Lower lobe of right lung (tissue), 2 donors: ENCODE measurements at regions not wholly inside any gene's neighbourhood (a gene's known extent, or its start where the extent isn't known, plus 50 kb on each side); places are given as distances from the start of the nearest gene placed in this dataset.
"Not testable (repeated sequence)": the region's sequence is repeated elsewhere in the genome, so short reads cannot be mapped to it uniquely, and the experiment has no call there.

Experiments used
- ATAC-seq, 2 donors: fragments of 200-7000 bp; cut with Tn5 transposase; one replicate each; pipeline ENCODE4 v1.9.1; 2020 to 2022; ENCODE audit warnings: mild to moderate bottlenecking in 2 of 2, moderate library complexity in 2 of 2
- DNase-seq: peaks from one replicate; pipeline ENCODE4 v3.0.0-alpha.2; 2020
- H3K27ac ChIP-seq: fragments of 200-600 bp; one replicate; pipeline ENCODE4 v1.8.0; 2022
- H3K27me3 ChIP-seq: fragments of 200-600 bp; one replicate; pipeline ENCODE4 v1.8.0; 2022; ENCODE audit warnings: low read depth
- H3K36me3 ChIP-seq: fragments of 200-600 bp; one replicate; pipeline ENCODE4 v1.8.0; 2022; ENCODE audit warnings: mild to moderate bottlenecking
- H3K4me1 ChIP-seq: fragments of 200-600 bp; one replicate; pipeline ENCODE4 v1.8.0; 2022
- H3K4me3 ChIP-seq: fragments of 200-600 bp; one replicate; pipeline ENCODE4 v1.8.0; 2022; ENCODE audit warnings: mild to moderate bottlenecking
- H3K9me3 ChIP-seq: fragments of 200-600 bp; one replicate; pipeline ENCODE4 v1.8.0; 2022
- intact Hi-C: fragments of 100-400 bp; cut with DNase I; formaldehyde crosslinking; loops from one replicate; pipeline ENCODE4 v1.11.0; 2022
- TF ChIP-seq, protein P1 (sequence below): fragments of 200-600 bp; IDR thresholded peaks from one replicate; pipeline ENCODE4 v1.8.0; 2022; ENCODE audit warnings: antibody characterized with exemption, mild to moderate bottlenecking
- donor health status: DM: no; HTN: yes; CAD: no; lungs with severe emphysema.

DNA sequence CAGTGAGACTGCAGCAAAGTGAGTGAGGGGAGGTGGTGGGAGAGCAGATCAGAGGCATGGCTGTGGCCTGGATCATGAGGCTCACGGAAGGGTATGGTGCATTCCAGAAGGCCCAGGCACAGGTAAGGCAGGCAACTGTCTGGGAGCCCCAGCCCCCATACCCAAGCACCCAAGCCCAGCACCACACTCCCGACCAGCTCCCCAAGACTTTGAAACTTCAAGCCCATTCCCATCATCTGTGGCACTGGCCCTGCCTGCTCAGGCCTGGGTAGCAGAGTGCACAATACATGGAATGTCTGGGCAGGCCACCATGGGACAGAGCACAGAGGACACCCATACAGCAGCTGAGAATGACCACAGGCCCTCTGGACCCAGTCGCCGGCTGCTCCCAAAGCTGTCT, 202.6 kb upstream of the ARL4C start:
- Histone ChIP-seq H3K27ac (no peak overlapping the region), H3K9me3 (peaks cover 19% of the 10 kb centered on the region), H3K36me3 (no peaks in the 10 kb centered on the region), H3K4me1 (no peaks in the 10 kb centered on the region), H3K4me3 (no peak overlapping the region), H3K27me3 (no peaks in the 10 kb centered on the region)
- ATAC-seq (no peak), DNase-seq (no peak)
- intact Hi-C loops, result no loop called here
- TF ChIP-seq, protein P1, sequence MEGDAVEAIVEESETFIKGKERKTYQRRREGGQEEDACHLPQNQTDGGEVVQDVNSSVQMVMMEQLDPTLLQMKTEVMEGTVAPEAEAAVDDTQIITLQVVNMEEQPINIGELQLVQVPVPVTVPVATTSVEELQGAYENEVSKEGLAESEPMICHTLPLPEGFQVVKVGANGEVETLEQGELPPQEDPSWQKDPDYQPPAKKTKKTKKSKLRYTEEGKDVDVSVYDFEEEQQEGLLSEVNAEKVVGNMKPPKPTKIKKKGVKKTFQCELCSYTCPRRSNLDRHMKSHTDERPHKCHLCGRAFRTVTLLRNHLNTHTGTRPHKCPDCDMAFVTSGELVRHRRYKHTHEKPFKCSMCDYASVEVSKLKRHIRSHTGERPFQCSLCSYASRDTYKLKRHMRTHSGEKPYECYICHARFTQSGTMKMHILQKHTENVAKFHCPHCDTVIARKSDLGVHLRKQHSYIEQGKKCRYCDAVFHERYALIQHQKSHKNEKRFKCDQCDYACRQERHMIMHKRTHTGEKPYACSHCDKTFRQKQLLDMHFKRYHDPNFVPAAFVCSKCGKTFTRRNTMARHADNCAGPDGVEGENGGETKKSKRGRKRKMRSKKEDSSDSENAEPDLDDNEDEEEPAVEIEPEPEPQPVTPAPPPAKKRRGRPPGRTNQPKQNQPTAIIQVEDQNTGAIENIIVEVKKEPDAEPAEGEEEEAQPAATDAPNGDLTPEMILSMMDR, result no peak

DNA sequence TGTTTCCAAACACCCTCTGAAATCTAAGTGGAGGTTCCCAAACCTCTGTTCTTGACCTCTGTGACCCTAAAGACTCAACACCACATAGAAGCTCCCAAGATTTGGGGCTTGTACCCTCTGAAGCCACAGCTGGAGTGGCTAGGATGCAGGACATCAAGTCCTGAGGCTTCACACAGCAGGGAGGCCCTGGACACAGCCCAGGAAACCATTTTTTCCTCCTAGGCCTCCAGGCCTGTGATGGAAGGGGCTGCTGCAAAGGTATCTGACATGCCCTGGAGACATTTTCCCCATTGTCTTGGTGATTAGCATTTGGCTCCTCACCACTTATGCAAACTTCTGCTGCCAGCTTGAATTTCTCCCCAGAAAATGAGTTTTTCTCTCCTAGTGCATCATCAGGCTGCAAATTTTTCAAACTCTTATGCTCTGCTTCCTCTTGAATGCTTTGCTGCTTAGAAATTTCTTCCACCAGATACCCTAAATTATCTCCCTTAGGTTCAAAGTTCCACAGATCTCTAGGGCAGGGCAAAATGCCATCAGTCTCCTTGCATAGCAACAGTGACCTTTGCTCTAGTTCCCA, 200.5 kb upstream of the ARL4C start:
- H3K4me3 ChIP-seq, H3K27me3 ChIP-seq, H3K4me1 ChIP-seq, ATAC-seq, H3K27ac ChIP-seq, intact Hi-C loops, H3K36me3 ChIP-seq, DNase-seq: not testable (repeated sequence)
- H3K9me3 ChIP-seq, result peaks cover 19% of the 10 kb centered on the region

DNA sequence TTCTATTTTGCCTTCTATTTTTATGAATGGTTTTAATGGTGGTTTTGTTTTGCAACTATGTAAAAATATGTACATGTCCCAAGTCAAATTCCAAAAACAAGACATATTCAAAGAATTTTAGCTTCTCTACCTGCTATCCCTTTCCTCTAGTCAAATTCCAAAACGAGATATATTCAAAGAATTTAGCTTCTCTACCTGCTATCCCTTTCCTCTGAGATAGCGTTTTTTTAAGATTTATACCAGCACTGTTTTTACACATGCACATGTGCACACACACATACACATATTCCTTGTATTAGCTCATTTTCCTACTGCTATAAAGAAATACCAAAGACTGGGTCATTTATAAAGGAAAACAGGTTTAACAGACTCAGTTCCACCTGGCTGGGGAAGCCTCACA, 199.1 kb upstream of the ARL4C start:
- Histone ChIP-seq H3K4me3 (no peak overlapping the region), H3K27ac (no peak overlapping the region), H3K9me3 (peaks cover 19% of the 10 kb centered on the region), H3K36me3 (no peaks in the 10 kb centered on the region), H3K27me3 (no peaks in the 10 kb centered on the region), H3K4me1 (peaks cover 4% of the 10 kb centered on the region)
- DNase-seq (no peak), ATAC-seq (no peak)
- intact Hi-C loops, result no loop called here
- TF ChIP-seq, protein P1, result no peak

DNA sequence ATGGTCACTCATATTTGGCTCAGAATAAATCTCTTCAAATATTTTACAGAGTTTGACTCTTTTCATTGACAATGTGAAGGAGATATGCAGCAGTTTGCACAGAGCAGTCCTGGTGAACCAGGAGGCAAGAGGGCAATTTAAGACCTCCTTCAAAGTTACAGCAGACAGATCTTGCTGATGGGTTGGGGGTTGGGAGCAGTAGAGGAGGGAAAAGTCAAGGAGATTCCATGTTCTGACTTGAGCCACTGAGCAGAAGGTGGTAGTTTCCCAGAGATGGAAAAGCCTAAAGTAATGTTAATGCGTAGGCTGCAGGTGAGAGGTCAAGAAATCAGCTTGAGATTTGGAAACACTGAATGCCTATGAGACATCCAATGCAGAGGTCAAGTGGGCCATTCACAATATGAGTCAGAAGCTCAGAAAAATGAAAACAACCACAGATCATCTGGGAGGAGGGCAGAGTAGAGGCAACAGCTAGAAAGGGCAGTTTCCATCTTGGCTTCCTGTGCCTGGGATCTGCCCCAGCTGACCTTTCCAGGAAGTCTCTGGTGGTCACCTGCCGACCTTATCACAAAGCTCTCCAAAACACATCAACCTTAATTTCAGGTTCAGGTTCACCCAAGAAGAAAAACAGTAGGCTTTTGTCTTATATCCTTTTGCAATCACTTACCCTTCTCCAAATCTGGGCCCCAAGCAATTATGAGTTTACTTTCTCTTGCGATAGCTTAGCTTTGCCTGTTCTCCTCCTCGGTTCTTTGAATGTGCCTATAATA, 197.5 kb upstream of the ARL4C start:
- H3K4me1 ChIP-seq, result peaks cover 12% of the 10 kb centered on the region
- intact Hi-C loops, result no loop called here
- H3K27ac ChIP-seq, result no peak overlapping the region
- H3K36me3 ChIP-seq, result no peaks in the 10 kb centered on the region
- peaks cover 19% of the 10 kb centered on the region for H3K9me3 ChIP-seq
- ATAC-seq (no peak), DNase-seq (no peak)
- TF ChIP-seq, protein P1, result no peak
- H3K27me3 ChIP-seq, result no peaks in the 10 kb centered on the region
- H3K4me3 ChIP-seq, result no peak overlapping the region

DNA sequence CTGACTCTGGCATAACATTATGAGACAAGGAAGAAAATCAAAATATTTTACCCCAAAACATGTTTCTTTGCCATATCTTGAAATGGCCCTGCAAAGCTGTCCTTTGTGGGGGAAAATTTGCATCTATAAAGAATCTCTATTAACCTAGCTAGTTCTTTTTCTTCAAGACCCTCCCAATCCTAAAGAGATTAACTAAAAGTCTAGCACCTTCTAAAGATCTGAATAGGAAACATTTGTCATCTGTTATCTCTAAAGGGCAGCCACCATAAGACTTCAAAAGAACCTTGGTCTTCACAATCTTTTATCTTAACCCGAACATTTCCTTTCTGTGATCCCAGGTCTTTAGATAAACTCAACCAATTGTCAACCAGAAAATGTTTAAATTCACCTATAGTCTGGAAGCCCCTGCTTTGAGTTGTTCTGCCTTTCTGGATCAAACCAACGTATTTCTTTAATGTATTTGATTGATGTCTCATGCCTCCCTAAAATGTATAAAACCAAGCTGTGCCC, 196.9 kb upstream of the ARL4C start:
- H3K27ac ChIP-seq, H3K27me3 ChIP-seq, ATAC-seq, H3K36me3 ChIP-seq, intact Hi-C loops, H3K4me3 ChIP-seq, DNase-seq: not testable (repeated sequence)
- Histone ChIP-seq H3K4me1 (peaks cover 12% of the 10 kb centered on the region), H3K9me3 (peaks cover 19% of the 10 kb centered on the region)

DNA sequence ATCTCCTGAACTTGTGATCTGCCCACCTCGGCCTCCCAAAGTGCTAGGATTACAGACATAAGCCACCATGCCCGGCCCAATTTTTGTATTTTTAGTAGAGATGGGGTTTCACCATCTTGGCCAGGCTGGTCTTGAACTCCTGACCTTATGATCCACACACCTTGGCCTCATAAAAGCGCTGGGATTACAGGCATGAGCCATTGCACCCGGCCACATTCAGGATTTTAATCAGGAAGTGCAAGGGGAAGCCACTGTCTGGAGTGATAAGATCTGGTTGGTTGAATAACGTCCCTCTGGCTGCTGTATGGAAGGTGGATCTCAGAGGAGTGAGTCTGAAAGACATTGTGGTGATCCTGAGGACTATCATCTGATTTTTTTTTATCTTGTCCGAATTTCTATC, 196.3 kb upstream of the ARL4C start:
- H3K27ac ChIP-seq, H3K4me3 ChIP-seq, ATAC-seq, H3K27me3 ChIP-seq, H3K36me3 ChIP-seq, intact Hi-C loops, DNase-seq: not testable (repeated sequence)
- Histone ChIP-seq H3K4me1 (peaks cover 12% of the 10 kb centered on the region), H3K9me3 (peaks cover 19% of the 10 kb centered on the region)
